ENCODE measurements at regions not wholly inside any gene's neighbourhood (a gene's known extent, or its start where the extent isn't known, plus 50 kb on each side); places are given as distances from the start of the nearest gene placed in this dataset.

- H3K4me3 ChIP-seq (ENCODE audit: low read length), result no peak overlapping the region
- H3F3A ChIP-seq (ENCODE audit: insufficient read depth, low read length, poor library complexity, severe bottlenecking), result no peaks in the 10 kb centered on the region
- H3K4me2 ChIP-seq (ENCODE audit: low read length), result no peak overlapping the region
- no peaks in the 10 kb centered on the region for H3K79me2 ChIP-seq (replicated peaks; ENCODE audit: insufficient read depth, low read length)
- TF ChIP-seq RAD21 (conservative IDR thresholded peaks at IDR 0.05), result no peak
- TF ChIP-seq POLR2AphosphoS5 (IDR thresholded peaks at IDR 0.05), result no peak
- TF ChIP-seq EZH2 (IDR thresholded peaks at IDR 0.05; ENCODE audit: borderline replicate concordance, insufficient read depth, low read length, poor library complexity, severe bottlenecking), result no peak
- no peak for TF ChIP-seq MXI1 (conservative IDR thresholded peaks at IDR 0.05; ENCODE audit: poor library complexity, severe bottlenecking)
- TF ChIP-seq CTCF (IDR thresholded peaks at IDR 0.05; ENCODE audit: poor library complexity, severe bottlenecking), result no peak
- no peak for TF ChIP-seq REST (IDR thresholded peaks at IDR 0.05; ENCODE audit: borderline replicate concordance)
- no peak for TF ChIP-seq EP300 (conservative IDR thresholded peaks at IDR 0.05; ENCODE audit: poor library complexity, severe bottlenecking)
- no peak for TF ChIP-seq SMC3 (conservative IDR thresholded peaks at IDR 0.05; ENCODE audit: poor library complexity)
- TF ChIP-seq TAF1 (IDR thresholded peaks at IDR 0.05; ENCODE audit: low read depth), result no peak
- H2AFZ ChIP-seq (ENCODE audit: low read depth, low read length), result no peak overlapping the region
- no peak overlapping the region for H3K9ac ChIP-seq (ENCODE audit: low read length)
- H3K27ac ChIP-seq (ENCODE audit: low read length), result no peak overlapping the region
- no peaks in the 10 kb centered on the region for H4K20me1 ChIP-seq (ENCODE audit: insufficient read depth)
- no peaks in the 10 kb centered on the region for H3K36me3 ChIP-seq (ENCODE audit: insufficient read depth, low read length)
- no peaks in the 10 kb centered on the region for H3K27me3 ChIP-seq (ENCODE audit: insufficient read depth, low read depth, low read length)
- no peaks in the 10 kb centered on the region for H3K9me2 ChIP-seq (ENCODE audit: insufficient read depth, low read length)
- H3K9me3 ChIP-seq (ENCODE audit: low read length), result no peaks in the 10 kb centered on the region
These were observed 233.6 kb upstream of the BCOR start for GRCh38 chrX:40331353-40331752.

GRCh38 chrX:40329616-40330015 is 231.9 kb upstream of the BCOR start:
- no peak overlapping the region for H2AFZ ChIP-seq (ENCODE audit: low read depth, low read length)
- no peaks in the 10 kb centered on the region for H3K9me3 ChIP-seq (ENCODE audit: low read length)
- no peaks in the 10 kb centered on the region for H3F3A ChIP-seq (ENCODE audit: insufficient read depth, low read length, poor library complexity, severe bottlenecking)
- no peak overlapping the region for H3K4me2 ChIP-seq (ENCODE audit: low read length)
- H3K36me3 ChIP-seq (ENCODE audit: insufficient read depth, low read length), result no peaks in the 10 kb centered on the region
- no peak overlapping the region for H3K9ac ChIP-seq (ENCODE audit: low read length)
- H3K79me2 ChIP-seq (replicated peaks; ENCODE audit: insufficient read depth, low read length), result no peaks in the 10 kb centered on the region
- H3K9me2 ChIP-seq (ENCODE audit: insufficient read depth, low read length), result no peaks in the 10 kb centered on the region
- no peak overlapping the region for H3K4me3 ChIP-seq (ENCODE audit: low read length)
- no peak overlapping the region for H3K27ac ChIP-seq (ENCODE audit: low read length)
- TF ChIP-seq EP300 (conservative IDR thresholded peaks at IDR 0.05; ENCODE audit: poor library complexity, severe bottlenecking) (no peak), MXI1 (conservative IDR thresholded peaks at IDR 0.05; ENCODE audit: poor library complexity, severe bottlenecking) (no peak), RAD21 (conservative IDR thresholded peaks at IDR 0.05) (no peak), SMC3 (conservative IDR thresholded peaks at IDR 0.05; ENCODE audit: poor library complexity) (no peak), CTCF (IDR thresholded peaks at IDR 0.05; ENCODE audit: poor library complexity, severe bottlenecking) (no peak), EZH2 (IDR thresholded peaks at IDR 0.05; ENCODE audit: borderline replicate concordance, insufficient read depth, low read length, poor library complexity, severe bottlenecking) (no peak), TAF1 (IDR thresholded peaks at IDR 0.05; ENCODE audit: low read depth) (no peak), POLR2AphosphoS5 (IDR thresholded peaks at IDR 0.05) (no peak), REST (IDR thresholded peaks at IDR 0.05; ENCODE audit: borderline replicate concordance) (no peak)
- H4K20me1 ChIP-seq (ENCODE audit: insufficient read depth), result no peaks in the 10 kb centered on the region
- H3K27me3 ChIP-seq (ENCODE audit: insufficient read depth, low read depth, low read length), result no peaks in the 10 kb centered on the region

All from neural cell (in vitro differentiated cells).